ENCODE measurements at regions not wholly inside any gene's neighbourhood (a gene's known extent, or its start where the extent isn't known, plus 50 kb on each side); places are given as distances from the start of the nearest gene placed in this dataset.
A peak's percentile ranks its signal among the peaks of the same experiment; 100 is the strongest.

DNA sequence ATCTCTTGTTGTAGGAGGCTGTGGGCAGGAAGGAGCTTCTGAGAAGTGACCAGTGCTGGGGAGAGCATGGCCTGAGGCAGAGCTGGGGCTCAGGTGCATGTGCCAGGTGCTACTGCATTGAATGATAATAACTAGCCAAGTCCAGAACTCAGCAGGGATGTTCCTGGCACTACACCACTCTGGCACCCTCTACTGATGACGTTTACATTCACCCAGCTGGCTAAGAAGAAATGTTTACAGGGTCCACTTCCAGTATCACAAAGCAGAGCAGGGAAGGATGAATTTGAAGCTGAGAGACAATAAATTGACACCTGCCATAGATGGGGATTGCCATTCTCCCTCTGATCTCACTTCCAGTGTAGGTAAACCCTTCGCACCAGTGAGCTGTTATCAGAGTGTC lies 411.8 kb downstream of the SETD4 start:
- DNase-seq (ENCODE audit: low read depth in 2 of 2): no peak

DNA sequence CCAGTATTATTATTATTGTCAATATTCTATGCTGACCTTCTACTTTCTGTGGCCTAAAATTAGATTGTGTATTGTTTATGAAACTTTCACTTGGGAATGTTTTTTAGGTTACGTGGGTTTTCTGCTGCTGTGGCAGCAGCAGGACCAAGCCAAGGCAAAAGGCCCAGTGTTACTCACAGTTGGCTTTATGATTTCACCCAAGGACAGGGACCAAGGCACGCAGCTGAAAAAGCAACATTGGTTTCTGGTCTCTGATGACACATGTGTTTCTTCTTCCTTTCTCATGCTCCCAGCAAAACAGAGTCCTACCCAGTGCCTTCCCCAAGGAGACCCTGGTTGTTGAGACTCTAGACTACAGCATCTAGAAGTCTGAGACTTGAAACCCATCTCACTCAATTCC lies 413.7 kb downstream of the SETD4 start:
- no peak for DNase-seq (ENCODE audit: low read depth in 2 of 2)

DNA sequence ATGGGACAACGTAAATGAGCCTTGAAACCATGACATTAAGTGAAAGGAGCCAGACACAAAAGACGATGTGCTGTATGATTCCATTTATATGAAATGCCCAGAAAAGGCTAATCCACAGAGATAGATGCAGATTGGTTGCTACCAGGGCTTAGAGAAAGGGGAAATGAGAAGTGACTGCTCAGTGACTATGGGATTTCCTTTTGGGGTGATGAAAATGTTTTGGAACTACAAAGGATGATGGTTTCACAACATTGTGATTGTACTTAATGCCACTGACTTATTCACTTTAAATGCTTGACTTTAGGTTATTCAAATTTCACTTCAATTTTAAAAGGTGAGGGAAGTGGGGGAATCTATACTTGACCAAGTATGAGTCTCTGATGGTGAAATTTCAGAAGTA lies 414.3 kb downstream of the SETD4 start:
- no peak for DNase-seq (ENCODE audit: low read depth in 2 of 2)

DNA sequence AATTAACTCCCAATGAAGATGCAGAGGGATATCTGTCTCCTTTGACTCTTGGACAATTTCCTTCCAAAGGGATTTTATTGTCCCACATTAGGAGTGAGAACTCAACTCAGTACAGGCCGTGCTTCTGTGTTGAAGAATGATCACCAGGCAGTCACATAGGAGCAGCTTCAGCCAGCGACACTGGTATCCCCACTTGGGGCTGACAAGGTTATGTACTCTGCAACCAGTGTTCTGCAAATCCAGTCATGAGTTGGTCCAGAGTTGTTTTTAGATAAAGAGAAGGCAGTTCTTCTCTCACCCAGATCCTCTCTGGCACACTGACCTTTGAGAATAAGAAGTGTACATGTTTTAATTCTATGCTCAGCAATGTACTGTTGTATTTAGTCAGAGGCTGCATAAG lies 415.8 kb downstream of the SETD4 start:
- no peak for DNase-seq (ENCODE audit: low read depth in 2 of 2)

DNA sequence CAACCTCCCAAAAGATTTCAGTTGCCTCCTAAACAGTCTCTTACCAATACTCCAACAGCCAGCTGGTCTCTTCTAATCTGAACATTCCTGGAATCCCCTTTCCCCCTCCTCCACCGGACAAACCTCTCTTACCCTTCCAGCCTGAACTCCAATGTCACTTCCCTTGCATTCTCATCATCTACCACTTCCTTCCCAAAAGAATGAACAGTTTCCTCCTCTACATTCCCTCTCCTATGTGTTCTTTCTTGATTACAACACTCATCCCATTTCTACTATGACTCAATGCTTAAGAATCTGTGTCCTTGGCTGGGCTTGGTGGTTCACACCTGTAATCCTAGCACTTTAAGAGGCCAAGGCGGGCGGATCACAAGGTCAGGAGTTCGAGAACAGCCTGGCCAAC lies 417.1 kb downstream of the SETD4 start:
- peak in 1 of 2 donors; percentile 5 for DNase-seq (ENCODE audit: low read depth in 2 of 2)

DNA sequence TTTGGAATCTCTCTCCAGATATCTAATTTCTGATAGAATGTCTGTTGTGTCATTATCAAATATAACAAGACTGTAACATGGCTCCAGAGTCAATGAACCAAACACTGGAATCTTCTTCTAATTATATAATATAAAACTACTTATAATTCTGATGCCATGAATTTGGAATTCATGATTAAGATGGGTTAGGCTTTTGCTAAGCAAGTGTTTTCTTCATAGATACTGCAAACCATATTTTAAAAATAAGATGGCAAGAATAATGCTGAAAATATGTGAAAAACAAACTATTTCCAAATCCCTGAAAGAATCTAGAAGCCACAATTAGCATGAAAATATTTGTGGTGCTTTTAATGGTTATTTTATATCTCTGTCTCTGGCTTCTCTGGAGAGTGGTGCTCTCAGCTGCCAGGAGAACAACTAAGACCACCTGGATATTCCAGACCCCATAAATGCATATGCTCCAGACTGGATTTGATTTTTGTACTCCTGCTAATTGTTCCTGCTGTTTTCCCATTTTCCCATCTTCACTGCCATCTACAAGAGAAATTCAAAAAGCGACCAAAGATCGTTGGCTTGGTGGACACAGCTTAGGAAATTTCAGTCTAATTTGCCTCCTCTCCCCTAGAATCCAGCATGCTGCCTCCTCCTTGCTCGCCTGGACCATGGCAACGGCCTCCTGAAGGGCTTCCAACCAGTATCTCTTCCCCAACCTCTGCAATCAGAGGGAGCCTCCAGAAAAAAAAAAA lies 418.9 kb downstream of the SETD4 start:
- DNase-seq (ENCODE audit: low read depth in 2 of 2): no peak

DNA sequence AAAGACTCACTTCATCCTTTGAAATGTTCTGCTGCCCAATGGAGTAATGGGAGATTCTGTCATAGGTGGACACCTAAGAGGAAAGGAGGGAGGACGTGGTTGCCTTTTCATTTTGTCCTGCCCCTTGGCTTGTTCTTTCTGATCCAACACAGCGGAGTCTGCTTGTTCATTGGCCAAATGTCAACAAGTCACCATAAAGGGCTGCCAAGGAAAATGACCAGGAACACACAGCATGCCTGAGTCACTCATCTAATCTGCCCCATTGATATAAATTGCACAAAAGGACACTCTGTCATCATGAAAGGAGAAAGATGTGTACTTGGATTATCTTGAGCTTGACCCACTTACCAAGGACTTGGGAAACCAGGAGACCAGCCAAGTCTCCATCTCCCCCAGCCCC lies 422.9 kb downstream of the SETD4 start:
- no peak for DNase-seq (ENCODE audit: low read depth in 2 of 2)

DNA sequence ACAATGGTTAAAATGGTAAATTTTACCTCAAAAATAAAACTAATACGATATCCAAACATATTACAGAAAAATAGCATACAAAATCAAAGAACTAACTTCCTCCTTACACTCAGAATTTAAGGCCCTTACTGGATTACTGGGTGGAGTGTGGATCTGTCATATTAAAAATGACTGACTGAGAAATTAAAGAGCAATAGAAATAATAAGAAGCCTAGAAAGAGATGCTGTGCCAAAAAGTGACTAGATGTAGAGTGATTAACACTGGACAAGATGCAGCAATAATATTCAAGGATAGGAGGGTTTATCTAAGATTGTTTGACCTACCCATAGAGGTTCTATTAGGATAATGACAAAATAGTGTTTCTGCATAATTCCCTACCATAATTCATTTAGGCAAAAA lies 424.3 kb downstream of the SETD4 start:
- no peak for DNase-seq (ENCODE audit: low read depth in 2 of 2)

DNA sequence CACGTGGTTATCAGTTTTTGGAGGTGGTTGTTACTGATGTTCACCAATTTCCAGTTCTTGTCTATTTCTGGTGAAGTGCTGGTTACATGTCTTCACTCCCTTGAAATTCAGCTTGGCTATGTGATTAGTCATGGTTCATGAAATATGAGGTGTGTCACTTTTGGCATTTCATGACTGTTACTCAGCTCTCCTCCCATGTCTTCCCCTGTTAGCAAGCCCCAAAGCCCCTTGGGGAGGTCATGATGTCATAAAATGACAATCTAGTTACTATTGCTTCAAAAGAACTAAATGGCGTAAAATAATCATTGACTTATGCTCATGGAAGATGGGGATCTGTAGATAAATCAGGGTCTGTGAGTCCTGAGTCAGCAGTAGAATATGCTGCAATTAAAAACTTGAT lies 425.1 kb downstream of the SETD4 start:
- DNase-seq (ENCODE audit: low read depth in 2 of 2): no peak

DNA sequence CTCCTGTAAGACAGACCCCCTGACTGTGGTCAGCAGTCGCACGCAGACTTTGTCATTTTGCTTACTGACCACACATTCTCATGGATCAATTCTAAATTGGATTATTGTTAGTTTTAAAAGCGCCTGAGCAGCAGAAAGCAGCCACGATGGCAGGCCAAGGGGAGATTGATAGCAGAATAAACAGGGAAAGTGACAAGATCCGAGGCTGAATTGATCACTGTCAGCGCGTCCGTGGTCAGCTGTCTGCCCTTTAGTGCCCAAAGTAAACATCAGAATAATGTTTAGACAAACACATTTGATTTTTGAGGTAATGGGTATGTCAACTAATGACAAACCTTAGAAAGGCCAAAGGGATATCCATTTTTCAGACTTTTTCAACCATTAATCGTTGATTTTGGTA lies 426.8 kb downstream of the SETD4 start:
- no peak for DNase-seq (ENCODE audit: low read depth in 2 of 2)

DNA sequence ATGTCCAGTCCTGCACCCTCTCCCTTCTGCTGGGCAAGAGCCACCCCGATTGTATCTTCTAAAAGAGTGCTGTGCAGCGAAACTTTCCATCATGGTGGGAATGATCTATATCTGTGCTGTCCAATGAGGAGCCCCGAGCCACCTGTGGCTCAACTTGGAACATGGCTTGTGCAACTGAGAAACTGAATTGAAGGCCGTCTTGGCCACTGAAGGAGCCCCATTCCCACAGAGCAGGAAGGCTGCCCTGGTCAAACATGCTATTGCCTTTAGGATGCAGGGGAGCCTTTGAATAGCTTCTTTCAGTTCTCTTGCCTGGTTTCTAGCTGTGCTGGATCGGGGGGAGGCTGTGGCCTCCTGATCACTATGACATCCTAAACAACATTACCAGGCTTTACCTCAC lies 427.6 kb downstream of the SETD4 start:
- no peak for DNase-seq (ENCODE audit: low read depth in 2 of 2)

DNA sequence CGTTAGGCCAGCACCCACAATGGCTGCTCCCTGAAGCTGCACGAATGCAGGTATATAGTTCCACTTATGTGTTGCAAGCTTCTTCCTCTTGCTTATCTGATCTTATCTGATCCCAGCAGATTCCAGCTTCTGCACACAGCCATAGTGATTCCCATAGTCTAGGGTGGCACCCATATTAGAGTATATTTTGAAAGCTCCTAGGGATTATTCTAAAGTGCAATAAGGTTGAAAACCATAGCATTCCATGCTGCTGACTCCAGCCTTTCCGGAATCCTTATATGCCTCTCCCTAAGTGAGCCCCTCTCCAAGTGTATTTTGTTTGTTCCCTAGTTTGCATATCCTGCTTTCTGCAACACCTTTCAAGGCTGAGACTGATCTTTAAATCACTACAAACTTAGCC lies 432.0 kb downstream of the SETD4 start:
- no peak for DNase-seq (ENCODE audit: low read depth in 2 of 2)

DNA sequence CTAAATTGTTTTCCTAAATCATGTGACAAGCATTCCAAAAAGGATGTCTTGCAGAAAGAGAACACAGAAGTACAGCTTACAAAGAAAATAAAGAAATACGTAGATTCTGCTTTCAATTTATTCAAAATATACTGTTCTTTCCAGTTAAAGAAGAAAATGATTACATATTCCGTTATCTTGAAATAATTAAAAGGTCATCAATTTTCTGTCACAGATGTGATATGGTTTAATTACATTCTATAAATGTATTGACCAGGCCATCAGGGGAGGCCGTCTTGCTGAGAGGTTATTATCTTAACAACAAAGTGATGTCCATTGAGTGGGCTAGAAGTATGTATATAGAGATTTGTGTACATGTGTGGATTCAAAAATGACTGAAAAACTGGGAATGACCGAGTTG lies 432.9 kb downstream of the SETD4 start:
- no peak for DNase-seq (ENCODE audit: low read depth in 2 of 2)

DNA sequence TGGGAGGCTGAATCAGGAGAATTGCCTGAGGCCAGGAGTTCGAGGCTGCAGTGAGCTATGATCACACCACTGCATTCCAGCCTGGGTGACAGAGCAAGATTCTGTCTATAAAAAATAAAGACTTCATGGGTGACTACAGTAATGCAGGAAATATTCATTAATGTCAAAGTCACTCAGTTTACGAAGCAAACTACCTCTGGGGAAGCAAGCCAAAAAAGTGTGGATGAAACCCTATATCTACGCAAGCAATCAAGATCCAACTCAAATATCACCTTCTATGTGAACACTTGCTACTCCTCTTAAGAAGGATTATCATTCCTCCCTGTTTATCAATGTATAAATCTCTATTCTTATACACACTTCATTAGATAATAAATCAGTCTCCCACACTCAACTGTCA lies 434.8 kb downstream of the SETD4 start:
- no peak for DNase-seq (ENCODE audit: low read depth in 2 of 2)

DNA sequence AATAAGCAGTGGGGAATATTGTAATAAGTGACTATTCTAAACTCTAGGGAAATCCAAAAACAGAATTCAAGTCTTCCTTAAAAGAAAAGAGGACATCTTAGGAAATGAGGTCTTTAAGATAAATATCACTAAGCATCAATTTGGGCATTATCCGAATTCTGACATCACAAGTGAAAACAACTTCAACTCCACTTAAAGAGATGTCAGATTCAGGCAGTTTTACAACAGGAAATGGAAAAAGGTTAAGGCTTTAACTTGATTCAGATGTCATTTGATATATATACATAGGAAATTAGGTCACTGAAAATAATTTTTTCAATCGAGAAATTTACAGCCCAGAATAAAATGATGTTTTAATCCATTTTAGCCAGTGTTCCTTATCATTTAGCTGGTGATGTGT lies 435.4 kb downstream of the SETD4 start:
- no peak for DNase-seq (ENCODE audit: low read depth in 2 of 2)

DNA sequence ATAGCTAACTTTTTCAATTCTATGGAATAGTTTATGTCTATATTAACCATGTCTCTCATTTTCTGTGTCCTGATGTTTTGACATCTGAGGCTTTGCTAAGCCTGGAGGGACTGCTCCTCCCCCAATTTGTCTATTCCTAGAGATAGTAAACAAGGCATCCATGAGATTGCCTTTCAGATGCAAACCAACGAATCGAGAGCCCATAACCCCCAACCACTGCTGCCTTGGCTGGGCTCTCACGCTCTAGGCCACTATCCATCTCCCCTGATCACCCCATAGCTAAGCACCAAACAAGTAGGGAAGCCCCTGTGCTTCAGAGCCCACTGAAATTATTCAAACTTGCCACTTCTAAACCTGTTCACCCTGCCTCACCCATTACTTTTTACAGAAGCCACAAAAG lies 437.7 kb downstream of the SETD4 start:
- no peak for DNase-seq (ENCODE audit: low read depth in 2 of 2)

DNA sequence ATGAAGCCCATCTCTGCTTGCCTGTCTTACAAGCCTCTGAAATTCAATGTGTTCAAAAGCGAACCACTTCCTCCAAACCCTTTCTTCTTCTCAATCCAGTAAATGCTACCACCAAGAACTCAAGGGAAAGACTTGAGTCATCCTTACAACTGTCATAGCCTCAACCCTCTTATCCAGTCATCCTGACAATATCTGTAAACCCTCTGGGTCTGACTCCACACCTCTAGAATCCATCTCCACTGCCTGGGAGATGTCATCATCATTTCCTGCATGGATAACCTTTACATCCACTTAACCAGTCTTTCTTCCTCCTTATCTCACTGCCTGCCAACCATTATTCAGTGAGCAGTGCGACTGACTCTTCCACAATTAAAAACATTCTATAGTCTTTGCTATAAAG lies 441.1 kb downstream of the SETD4 start:
- peak in 1 of 2 donors; percentile 22 for DNase-seq (ENCODE audit: low read depth in 2 of 2)

DNA sequence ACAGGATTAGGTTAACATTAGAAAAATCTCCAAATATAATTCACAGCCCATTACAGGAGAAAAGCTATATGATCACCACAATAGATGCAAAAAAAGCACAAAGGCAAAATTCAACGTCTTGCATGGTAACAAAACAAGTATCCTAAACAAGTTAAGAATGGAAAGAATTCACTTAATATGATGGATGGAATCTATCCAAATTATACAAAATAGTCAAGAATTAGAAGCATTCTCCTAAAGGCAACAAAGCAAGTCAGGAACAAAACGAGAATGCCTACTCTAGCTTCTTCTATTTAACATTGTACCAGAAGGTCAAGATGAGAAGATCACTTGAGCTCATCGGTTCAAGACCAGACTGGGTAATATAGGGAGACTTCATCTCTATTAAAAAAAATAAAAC lies 442.8 kb downstream of the SETD4 start:
- no peak for DNase-seq (ENCODE audit: low read depth in 2 of 2)

DNA sequence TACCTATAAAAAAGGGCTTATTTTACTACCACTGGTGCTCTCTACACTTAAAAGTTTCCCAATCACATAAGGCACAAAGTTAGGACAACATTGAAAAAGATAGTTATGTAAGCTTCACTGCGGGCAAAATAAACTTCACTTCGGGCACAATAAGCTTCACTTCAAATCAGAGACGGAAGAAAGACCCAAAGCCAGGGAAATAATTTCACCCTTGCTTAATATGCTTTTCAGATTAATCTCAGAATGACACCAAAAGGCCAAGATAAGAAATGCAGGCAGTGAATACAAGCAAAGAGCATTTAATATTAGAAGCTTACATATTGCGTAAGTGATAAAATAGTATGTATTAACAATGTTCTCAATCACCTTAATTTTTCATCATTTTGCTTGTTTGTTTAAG lies 444.2 kb downstream of the SETD4 start:
- DNase-seq (ENCODE audit: low read depth in 2 of 2): peak; percentile 17 to 45

DNA sequence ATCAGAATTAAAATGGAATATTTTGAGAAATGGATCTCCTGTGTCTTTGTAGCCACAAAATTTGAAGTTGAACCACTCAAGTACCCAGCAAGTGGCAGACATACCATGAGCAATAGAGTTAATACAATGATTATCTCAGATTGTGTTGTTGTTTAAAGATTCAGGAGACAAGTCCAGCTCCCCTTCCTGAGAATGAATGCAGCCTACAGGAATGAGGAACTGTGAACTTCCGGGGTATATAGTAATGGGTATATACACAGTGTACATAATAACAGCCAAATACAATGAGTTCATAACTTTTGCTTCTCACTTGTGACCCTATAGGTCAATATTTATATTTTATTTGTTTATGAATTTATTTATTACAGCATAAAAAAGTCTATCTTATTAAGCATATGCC lies 445.0 kb downstream of the SETD4 start:
- DNase-seq (ENCODE audit: low read depth in 2 of 2): peak in 1 of 2 donors; percentile 13

DNA sequence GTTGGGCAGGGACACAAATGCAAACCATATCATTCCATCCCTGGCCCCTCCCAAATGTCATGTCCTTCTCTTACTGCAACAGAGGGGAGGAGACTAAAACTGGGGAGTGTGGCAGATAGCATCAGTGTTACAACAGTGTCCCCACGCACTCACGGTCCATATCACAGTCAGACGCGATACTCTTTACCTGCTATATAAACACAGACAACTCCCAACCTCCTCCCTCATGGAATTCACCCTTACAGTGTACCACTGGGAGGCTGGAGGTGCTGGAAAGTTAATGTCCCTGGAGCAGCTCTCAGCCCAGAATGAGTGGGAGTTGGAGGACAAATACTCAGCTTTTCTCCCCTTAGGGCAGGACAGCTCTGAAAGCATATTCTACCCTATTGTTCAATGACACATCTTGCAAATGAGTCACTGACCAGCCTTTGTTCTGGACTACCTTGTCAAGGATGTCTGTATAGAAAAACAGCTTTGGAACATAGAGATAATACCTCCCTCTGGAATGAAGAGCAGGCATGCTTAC lies 445.9 kb downstream of the SETD4 start:
- DNase-seq (ENCODE audit: low read depth in 2 of 2): peak in 1 of 2 donors; percentile 56

DNA sequence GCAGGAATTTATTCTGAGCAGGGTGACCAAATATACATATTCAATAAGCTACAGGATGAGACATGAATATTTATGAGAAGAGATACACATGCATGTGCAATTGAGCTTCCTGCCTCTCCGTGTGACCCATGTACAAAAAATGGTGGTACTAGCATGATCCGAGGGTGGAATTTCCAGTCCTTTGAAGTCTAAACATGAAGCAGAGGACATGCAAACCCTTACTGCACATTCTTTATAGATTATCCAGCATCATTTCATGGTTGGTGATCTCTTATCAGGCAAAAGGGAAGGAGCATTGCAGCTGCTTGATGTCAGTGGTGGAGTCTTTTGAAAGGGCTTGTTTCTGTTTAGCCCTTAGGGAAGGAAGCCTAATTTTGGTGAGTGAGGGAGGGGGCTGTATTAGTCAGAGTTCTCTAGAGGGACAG lies 448.6 kb downstream of the SETD4 start:
- no peak for DNase-seq (ENCODE audit: low read depth in 2 of 2)

DNA sequence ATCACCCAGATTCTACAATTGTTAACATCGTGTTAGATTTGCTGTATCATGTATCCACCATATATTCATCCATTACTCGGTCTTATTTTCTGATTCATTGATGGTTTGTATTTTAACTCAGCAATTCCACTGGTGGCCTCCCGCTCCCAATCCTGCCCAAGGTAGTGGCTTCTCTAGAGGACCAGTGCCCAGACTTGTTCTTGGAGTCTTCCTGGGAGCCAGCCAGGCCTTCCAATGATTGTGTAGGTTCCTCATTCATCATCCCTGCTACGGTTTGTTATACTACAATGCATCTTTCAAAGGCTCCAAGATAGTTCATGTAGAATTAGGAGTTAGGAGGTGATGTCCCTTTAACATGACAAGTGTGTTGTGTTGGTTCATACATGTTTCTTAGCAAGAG lies 451.1 kb downstream of the SETD4 start:
- DNase-seq (ENCODE audit: low read depth in 2 of 2): no peak

DNA sequence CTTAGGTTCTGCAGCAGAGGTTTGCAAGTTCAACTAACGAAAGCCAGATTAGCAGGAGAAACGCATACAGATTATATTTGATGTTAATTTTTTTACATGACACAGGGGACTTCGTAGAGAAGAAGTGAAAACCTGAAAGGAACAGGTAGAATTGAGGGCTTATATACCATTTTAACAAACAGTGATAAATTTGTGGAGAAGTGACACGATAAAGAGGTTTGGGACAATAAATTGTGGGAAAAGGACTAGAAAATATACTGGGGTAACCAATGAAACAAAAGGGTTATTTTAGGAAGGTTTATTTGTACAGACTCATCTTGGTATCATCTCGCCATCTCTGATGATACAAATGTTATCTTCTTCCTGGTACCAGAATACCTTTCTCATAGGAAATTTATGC lies 452.9 kb downstream of the SETD4 start:
- DNase-seq (ENCODE audit: low read depth in 2 of 2): no peak
